GM12873 (cell line): ENCODE measurements at regions not wholly inside any gene's neighbourhood (a gene's known extent, or its start where the extent isn't known, plus 50 kb on each side); places are given as distances from the start of the nearest gene placed in this dataset.

Source experiments
- TF ChIP-seq, protein P1 (sequence below): IDR thresholded peaks from 2 replicates; pipeline ENCODE4 v1.5.1; 2012; ENCODE audit warnings: low read depth, mild to moderate bottlenecking, moderate library complexity, low read length, control low read depth; ENCODE audit not compliant: insufficient read depth; ENCODE audit errors: missing control alignments

DNA sequence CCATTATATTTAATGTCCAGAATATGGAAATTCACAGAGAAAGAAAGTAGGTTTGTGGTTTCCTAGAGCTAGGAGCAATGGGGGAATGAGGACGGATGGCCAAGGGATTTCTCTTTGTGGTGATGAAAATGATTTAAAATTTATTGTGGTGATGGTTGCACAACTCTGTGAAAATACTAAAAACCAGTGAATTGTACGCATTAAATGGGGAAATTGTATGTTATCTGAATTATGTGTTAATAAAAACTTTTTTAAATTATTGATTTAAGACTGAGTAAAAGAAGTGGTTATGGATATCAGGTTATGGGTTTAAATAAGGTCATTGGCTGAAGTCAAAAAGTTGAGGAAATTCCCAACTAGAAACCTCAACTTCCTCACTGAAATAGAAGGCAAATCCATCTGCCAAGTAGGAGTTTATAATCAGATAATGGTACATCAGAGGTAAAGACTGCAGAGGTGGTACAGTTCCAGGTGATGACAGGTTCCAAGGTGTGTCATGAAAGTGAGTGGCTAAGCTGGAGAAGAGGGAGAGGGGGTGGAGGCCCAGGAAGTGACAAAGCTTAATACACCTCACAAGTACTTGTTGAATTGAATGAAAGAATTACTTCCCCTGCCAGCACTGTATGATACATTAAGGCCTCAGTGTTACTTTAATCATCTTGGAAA lies 68.9 kb upstream of the CCDC71L start:
- TF ChIP-seq, protein P1, sequence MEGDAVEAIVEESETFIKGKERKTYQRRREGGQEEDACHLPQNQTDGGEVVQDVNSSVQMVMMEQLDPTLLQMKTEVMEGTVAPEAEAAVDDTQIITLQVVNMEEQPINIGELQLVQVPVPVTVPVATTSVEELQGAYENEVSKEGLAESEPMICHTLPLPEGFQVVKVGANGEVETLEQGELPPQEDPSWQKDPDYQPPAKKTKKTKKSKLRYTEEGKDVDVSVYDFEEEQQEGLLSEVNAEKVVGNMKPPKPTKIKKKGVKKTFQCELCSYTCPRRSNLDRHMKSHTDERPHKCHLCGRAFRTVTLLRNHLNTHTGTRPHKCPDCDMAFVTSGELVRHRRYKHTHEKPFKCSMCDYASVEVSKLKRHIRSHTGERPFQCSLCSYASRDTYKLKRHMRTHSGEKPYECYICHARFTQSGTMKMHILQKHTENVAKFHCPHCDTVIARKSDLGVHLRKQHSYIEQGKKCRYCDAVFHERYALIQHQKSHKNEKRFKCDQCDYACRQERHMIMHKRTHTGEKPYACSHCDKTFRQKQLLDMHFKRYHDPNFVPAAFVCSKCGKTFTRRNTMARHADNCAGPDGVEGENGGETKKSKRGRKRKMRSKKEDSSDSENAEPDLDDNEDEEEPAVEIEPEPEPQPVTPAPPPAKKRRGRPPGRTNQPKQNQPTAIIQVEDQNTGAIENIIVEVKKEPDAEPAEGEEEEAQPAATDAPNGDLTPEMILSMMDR: no peak

- TF ChIP-seq, protein P1: no peak
Observed at GRCh38 chr7:106731187-106731586, 70.2 kb upstream of the CCDC71L start.

- TF ChIP-seq, protein P1: no peak
Observed at GRCh38 chr7:106731646-106732444, 70.9 kb upstream of the CCDC71L start.

DNA sequence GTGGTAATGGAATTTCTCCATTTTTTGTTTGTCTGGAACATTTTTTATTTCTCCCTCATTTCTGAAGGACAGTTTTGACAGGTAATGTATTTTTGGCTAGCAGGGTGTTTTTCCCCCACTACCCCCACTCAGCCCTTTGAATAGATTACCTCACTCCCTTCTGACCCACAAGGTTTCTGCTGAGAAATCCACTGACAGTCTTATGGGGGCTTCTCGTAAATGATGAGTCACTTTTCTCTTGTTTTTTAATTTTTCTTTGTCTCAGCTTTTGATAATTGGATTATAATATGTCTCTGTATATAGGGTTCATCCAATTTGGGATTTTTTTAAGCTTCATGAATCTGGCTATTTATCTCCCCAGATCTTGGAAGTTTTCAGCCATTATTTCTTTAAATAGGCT lies 74.7 kb upstream of the CCDC71L start:
- TF ChIP-seq, protein P1: no peak

- TF ChIP-seq, protein P1: no peak
Observed at GRCh38 chr7:106736123-106736507, 75.2 kb upstream of the CCDC71L start.

GRCh38 chr7:106736508-106737201 lies 75.7 kb upstream of the CCDC71L start:
- TF ChIP-seq, protein P1: peak; percentile 83

- TF ChIP-seq, protein P1: no peak
Observed at GRCh38 chr7:106737202-106737562, 76.2 kb upstream of the CCDC71L start.
